ENCODE measurements at regions not wholly inside any gene's neighbourhood (a gene's known extent, or its start where the extent isn't known, plus 50 kb on each side); places are given as distances from the start of the nearest gene placed in this dataset.

DNA sequence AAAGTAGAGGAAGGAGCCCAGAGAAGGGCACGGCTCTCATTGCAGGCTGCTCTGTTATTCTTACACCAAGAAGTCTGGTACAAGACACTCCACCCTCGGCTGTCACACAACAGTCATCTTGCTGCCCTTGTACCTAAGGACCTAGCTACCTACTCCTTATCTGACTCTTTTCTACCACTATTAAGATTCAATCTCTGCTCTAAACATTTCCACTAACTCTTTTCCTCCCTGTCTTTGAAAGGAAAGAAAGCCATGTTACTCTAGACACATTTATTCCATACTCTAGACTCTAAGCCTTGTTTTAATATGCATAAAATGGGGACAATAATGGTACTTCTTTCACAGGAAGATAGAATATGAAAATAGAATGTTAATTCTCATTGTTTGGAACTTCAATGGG lies 73.3 kb upstream of the C3orf49 start:
- TF ChIP-seq CTCF (IDR thresholded peaks at IDR 0.05; ENCODE audit: poor library complexity) (no peak), EZH2phosphoT487 (IDR thresholded peaks at IDR 0.05; ENCODE audit: low read depth, severe bottlenecking, unreplicated experiment) (no peak), EZH2 (IDR thresholded peaks at IDR 0.05; ENCODE audit: borderline replicate concordance) (no peak)

All from hepatocyte (in vitro differentiated cells).